ENCODE measurements at regions not wholly inside any gene's neighbourhood (a gene's known extent, or its start where the extent isn't known, plus 50 kb on each side); places are given as distances from the start of the nearest gene placed in this dataset.

DNA sequence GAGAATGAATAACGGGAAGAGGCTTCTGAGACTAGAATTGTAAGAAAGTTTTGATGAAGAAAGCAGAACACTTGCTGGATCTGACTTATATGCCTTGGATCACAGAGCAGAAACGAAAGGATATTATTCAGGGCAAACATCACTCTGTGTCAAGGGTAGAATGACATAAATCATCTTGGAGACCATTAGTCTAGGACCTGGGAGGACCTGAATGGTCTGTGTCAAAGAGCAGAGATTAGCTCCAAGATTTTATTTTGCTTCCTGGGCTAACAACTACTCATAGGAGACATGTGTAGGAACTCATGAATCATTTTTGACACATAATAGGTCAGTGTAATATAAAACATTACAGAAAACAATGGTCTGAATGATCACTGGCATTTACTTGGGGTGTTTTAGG lies 417.9 kb downstream of the SLCO4C1 start:
- no peak overlapping the region for H3K27ac ChIP-seq (ENCODE audit: low read depth, low read length)
- H3K9ac ChIP-seq (ENCODE audit: low read depth in 1 of 3, low read length in 3 of 3), result no peak overlapping the region
- no peaks in the 10 kb centered on the region for H3K36me3 ChIP-seq (ENCODE audit: control insufficient read depth in 3 of 3, insufficient read depth in 3 of 3, low read length in 3 of 3)
- no peaks in the 10 kb centered on the region for H3K4me1 ChIP-seq (ENCODE audit: control insufficient read depth in 3 of 3, insufficient read depth in 3 of 3, low read length in 3 of 3)
- no peaks in the 10 kb centered on the region for H3K27me3 ChIP-seq (ENCODE audit: control insufficient read depth in 3 of 3, insufficient read depth in 3 of 3, low read length in 3 of 3)
- no peaks in the 10 kb centered on the region for H3K9me3 ChIP-seq (ENCODE audit: control insufficient read depth in 3 of 3, low read length in 3 of 3)
- no peak overlapping the region for H3K4me3 ChIP-seq (ENCODE audit: low read length in 3 of 3)

DNA sequence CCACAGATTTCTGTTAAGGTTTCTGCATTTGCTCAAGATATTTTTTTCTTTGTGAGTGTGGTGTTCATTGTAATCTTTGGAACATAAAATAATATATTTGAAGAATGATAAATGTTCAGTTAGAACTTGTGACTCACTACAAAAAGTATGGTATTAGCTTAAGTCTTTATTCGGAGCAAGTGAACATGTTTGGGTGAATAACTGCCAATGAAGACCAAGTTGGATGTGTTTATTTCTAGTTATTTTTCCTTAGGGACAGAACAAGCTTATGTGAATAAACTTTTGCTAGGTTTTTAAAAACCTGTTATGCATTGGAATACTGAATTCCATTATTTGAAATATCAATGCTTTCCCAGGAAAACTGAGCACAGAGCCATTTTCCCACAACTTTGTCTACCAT lies 418.6 kb downstream of the SLCO4C1 start:
- Histone ChIP-seq H3K9ac (ENCODE audit: low read depth in 1 of 3, low read length in 3 of 3) (no peak overlapping the region), H3K36me3 (ENCODE audit: control insufficient read depth in 3 of 3, insufficient read depth in 3 of 3, low read length in 3 of 3) (no peaks in the 10 kb centered on the region), H3K27ac (ENCODE audit: low read depth, low read length) (no peak overlapping the region), H3K9me3 (ENCODE audit: control insufficient read depth in 3 of 3, low read length in 3 of 3) (no peaks in the 10 kb centered on the region), H3K4me1 (ENCODE audit: control insufficient read depth in 3 of 3, insufficient read depth in 3 of 3, low read length in 3 of 3) (no peaks in the 10 kb centered on the region), H3K4me3 (ENCODE audit: low read length in 3 of 3) (no peak overlapping the region), H3K27me3 (ENCODE audit: control insufficient read depth in 3 of 3, insufficient read depth in 3 of 3, low read length in 3 of 3) (no peaks in the 10 kb centered on the region)

DNA sequence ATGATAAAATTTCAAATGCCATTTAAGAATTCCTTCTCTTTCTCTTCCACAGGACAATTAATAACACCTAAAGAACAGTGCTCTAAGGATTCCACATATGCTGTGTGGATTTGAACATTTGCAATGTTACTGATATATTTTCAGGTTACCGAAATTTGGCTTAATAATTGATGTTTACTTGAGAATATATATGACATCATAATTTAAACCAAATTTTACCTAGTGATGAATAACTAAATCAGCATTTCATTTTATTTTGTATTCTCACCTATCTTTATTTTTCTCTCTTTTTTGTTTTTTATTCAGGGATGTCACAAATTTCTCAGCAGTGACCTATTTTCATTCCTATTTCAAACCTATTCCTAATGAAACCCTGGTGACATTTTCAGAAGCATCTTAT lies 429.6 kb downstream of the SLCO4C1 start:
- Histone ChIP-seq H3K4me1 (ENCODE audit: control insufficient read depth in 3 of 3, insufficient read depth in 3 of 3, low read length in 3 of 3) (no peaks in the 10 kb centered on the region), H3K9me3 (ENCODE audit: control insufficient read depth in 3 of 3, low read length in 3 of 3) (no peaks in the 10 kb centered on the region), H3K27me3 (ENCODE audit: control insufficient read depth in 3 of 3, insufficient read depth in 3 of 3, low read length in 3 of 3) (no peaks in the 10 kb centered on the region), H3K36me3 (ENCODE audit: control insufficient read depth in 3 of 3, insufficient read depth in 3 of 3, low read length in 3 of 3) (no peaks in the 10 kb centered on the region), H3K4me3 (ENCODE audit: low read length in 3 of 3) (no peak overlapping the region), H3K9ac (ENCODE audit: low read depth in 1 of 3, low read length in 3 of 3) (no peak overlapping the region), H3K27ac (ENCODE audit: low read depth, low read length) (no peak overlapping the region)

DNA sequence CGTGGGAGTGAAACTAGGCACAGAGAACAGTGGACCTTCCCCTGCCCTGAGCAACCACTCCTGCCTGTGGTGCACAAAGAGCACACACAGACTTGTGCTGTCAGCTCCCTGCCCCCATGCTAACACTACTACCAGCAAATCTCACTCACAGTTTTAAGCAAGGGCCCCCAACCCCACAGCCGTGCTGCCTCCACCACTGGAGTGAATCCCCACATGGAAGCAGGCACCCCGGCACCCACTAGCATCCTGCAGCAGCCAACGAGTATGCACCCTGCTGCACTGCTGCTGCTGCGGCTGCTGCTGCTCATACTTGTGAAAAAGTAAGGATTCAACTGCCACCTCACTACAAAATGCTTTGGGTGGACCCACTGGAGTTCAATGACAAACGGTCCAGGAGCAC lies 435.5 kb downstream of the SLCO4C1 start:
- no peak overlapping the region for H3K27ac ChIP-seq (ENCODE audit: low read depth, low read length)

DNA sequence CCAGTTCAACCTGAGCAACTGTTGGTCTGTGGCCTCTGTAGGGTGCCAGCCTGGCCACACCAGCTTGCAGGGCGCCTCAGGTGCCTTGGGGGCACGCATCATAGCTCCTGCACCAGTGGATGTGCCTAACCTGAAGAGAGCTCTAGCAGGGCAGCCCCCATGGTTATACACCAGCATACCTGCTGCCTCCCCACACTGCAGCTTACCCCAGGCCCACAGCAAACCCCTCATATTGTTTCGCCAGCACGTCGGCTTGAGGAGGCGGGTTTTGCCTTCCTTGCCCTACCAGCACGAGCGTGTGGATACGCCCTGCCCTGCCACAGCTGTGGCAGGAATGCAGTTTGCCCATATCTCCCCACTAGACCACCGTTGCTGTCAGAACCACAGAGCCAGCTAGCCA lies 435.9 kb downstream of the SLCO4C1 start:
- no peaks in the 10 kb centered on the region for H3K36me3 ChIP-seq (ENCODE audit: control insufficient read depth in 3 of 3, insufficient read depth in 3 of 3, low read length in 3 of 3)
- H3K27ac ChIP-seq (ENCODE audit: low read depth, low read length), result no peak overlapping the region
- H3K4me3 ChIP-seq (ENCODE audit: low read length in 3 of 3), result no peak overlapping the region
- no peaks in the 10 kb centered on the region for H3K9me3 ChIP-seq (ENCODE audit: control insufficient read depth in 3 of 3, low read length in 3 of 3)
- H3K27me3 ChIP-seq (ENCODE audit: control insufficient read depth in 3 of 3, insufficient read depth in 3 of 3, low read length in 3 of 3), result no peaks in the 10 kb centered on the region
- H3K4me1 ChIP-seq (ENCODE audit: control insufficient read depth in 3 of 3, insufficient read depth in 3 of 3, low read length in 3 of 3), result no peaks in the 10 kb centered on the region
- no peak overlapping the region for H3K9ac ChIP-seq (ENCODE audit: low read depth in 1 of 3, low read length in 3 of 3)

More for the DNA sequence above, 435.5 kb downstream of the SLCO4C1 start:
- Histone ChIP-seq H3K9ac (ENCODE audit: low read depth in 1 of 3, low read length in 3 of 3) (no peak overlapping the region), H3K4me1 (ENCODE audit: control insufficient read depth in 3 of 3, insufficient read depth in 3 of 3, low read length in 3 of 3) (no peaks in the 10 kb centered on the region), H3K27me3 (ENCODE audit: control insufficient read depth in 3 of 3, insufficient read depth in 3 of 3, low read length in 3 of 3) (no peaks in the 10 kb centered on the region), H3K4me3 (ENCODE audit: low read length in 3 of 3) (no peak overlapping the region), H3K9me3 (ENCODE audit: control insufficient read depth in 3 of 3, low read length in 3 of 3) (no peaks in the 10 kb centered on the region), H3K36me3 (ENCODE audit: control insufficient read depth in 3 of 3, insufficient read depth in 3 of 3, low read length in 3 of 3) (no peaks in the 10 kb centered on the region)

DNA sequence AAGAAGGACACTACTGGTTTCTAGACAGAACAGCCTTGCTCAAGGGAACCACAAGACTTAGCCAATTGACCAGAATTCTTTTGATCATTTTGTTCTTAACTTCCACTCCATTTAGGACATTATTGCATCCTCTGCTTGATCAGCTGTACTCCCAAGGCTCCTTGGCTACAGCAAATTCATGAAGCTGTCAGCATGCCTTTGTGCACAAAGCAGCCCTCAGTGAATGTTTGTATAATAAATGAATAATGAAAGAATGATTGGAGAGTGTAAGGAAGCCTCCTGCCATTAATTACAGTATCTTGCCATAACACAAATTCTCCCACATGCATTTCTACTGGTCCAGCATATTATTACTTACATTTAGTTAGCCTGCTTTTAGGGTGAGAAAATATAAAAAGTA lies 449.6 kb downstream of the SLCO4C1 start:
- Histone ChIP-seq H3K9me3 (ENCODE audit: control insufficient read depth in 3 of 3, low read length in 3 of 3) (no peaks in the 10 kb centered on the region), H3K36me3 (ENCODE audit: control insufficient read depth in 3 of 3, insufficient read depth in 3 of 3, low read length in 3 of 3) (no peaks in the 10 kb centered on the region), H3K27ac (ENCODE audit: low read depth, low read length) (no peak overlapping the region), H3K9ac (ENCODE audit: low read depth in 1 of 3, low read length in 3 of 3) (no peak overlapping the region), H3K27me3 (ENCODE audit: control insufficient read depth in 3 of 3, insufficient read depth in 3 of 3, low read length in 3 of 3) (no peaks in the 10 kb centered on the region), H3K4me3 (ENCODE audit: low read length in 3 of 3) (no peak overlapping the region), H3K4me1 (ENCODE audit: control insufficient read depth in 3 of 3, insufficient read depth in 3 of 3, low read length in 3 of 3) (no peaks in the 10 kb centered on the region)

DNA sequence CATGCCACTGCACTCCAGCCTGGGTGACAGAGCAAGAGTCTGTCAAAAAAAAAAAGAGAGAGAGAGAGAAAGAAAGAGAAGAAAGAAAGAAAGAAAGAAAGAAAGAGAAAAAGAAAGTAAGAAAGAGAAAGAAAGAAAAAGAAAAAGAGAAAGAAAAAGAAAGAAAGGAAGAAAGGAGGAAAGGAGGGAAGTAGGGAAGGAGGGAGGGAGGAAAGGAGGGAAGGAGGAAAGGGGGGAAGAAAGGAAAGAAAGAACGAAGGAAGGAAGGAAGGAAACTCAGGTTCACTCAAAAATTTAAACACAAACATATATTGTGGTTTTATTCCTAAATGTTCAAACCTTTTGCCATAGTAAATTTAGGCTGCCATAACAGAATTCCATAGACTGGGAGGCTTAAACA lies 453.0 kb downstream of the SLCO4C1 start:
- Histone ChIP-seq H3K27ac (ENCODE audit: low read depth, low read length) (no peak overlapping the region), H3K9ac (ENCODE audit: low read depth in 1 of 3, low read length in 3 of 3) (no peak overlapping the region), H3K27me3 (ENCODE audit: control insufficient read depth in 3 of 3, insufficient read depth in 3 of 3, low read length in 3 of 3) (no peaks in the 10 kb centered on the region), H3K36me3 (ENCODE audit: control insufficient read depth in 3 of 3, insufficient read depth in 3 of 3, low read length in 3 of 3) (no peaks in the 10 kb centered on the region), H3K4me1 (ENCODE audit: control insufficient read depth in 3 of 3, insufficient read depth in 3 of 3, low read length in 3 of 3) (no peaks in the 10 kb centered on the region), H3K4me3 (ENCODE audit: low read length in 3 of 3) (no peak overlapping the region), H3K9me3 (ENCODE audit: control insufficient read depth in 3 of 3, low read length in 3 of 3) (no peaks in the 10 kb centered on the region)

DNA sequence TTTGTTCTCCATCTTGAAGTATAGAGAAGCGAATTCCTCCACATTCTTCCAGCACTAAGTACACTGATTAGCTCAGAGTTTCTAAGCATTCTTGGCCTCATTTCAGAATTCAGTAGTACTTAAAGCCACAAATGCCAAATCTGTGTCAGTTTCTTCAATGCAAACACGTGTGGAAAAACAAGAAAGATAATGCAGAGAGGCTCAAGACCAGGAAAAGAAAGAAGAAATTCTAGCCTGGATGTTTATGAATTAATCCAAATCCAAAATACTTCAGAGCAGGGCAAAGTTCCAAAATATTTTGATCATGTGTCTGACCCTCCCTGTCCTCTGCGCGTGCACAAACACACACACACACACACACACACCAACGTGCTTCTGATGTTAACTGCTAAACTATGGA lies 457.6 kb downstream of the SLCO4C1 start:
- no peak overlapping the region for H3K9ac ChIP-seq (ENCODE audit: low read depth in 1 of 3, low read length in 3 of 3)
- H3K4me1 ChIP-seq (ENCODE audit: control insufficient read depth in 3 of 3, insufficient read depth in 3 of 3, low read length in 3 of 3), result no peaks in the 10 kb centered on the region
- no peaks in the 10 kb centered on the region for H3K36me3 ChIP-seq (ENCODE audit: control insufficient read depth in 3 of 3, insufficient read depth in 3 of 3, low read length in 3 of 3)
- H3K27me3 ChIP-seq (ENCODE audit: control insufficient read depth in 3 of 3, insufficient read depth in 3 of 3, low read length in 3 of 3), result no peaks in the 10 kb centered on the region
- no peaks in the 10 kb centered on the region for H3K9me3 ChIP-seq (ENCODE audit: control insufficient read depth in 3 of 3, low read length in 3 of 3)
- no peak overlapping the region for H3K4me3 ChIP-seq (ENCODE audit: low read length in 3 of 3)
- no peak overlapping the region for H3K27ac ChIP-seq (ENCODE audit: low read depth, low read length)

DNA sequence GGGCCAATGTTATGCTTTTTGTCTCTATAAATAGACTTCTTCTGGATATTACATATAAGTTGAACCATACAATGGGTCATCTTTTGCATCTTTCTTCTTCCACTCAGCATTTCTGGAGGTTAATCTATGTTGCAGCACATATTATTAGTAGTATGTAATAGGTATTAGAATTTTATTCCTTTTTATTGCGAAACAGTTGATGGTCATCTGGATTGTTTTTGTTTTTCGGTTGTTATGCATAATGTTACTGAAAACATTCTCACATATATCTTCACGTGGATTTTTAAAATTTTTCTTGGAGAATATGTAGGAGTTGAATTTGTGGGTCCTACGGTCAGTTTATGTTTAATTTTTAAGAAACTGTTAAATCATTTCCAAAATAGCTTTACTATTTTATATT lies 466.8 kb downstream of the SLCO4C1 start:
- Histone ChIP-seq H3K36me3 (ENCODE audit: control insufficient read depth in 3 of 3, insufficient read depth in 3 of 3, low read length in 3 of 3) (no peaks in the 10 kb centered on the region), H3K4me1 (ENCODE audit: control insufficient read depth in 3 of 3, insufficient read depth in 3 of 3, low read length in 3 of 3) (no peaks in the 10 kb centered on the region), H3K9ac (ENCODE audit: low read depth in 1 of 3, low read length in 3 of 3) (no peak overlapping the region), H3K4me3 (ENCODE audit: low read length in 3 of 3) (no peak overlapping the region), H3K27me3 (ENCODE audit: control insufficient read depth in 3 of 3, insufficient read depth in 3 of 3, low read length in 3 of 3) (no peaks in the 10 kb centered on the region), H3K27ac (ENCODE audit: low read depth, low read length) (no peak overlapping the region), H3K9me3 (ENCODE audit: control insufficient read depth in 3 of 3, low read length in 3 of 3) (peaks cover 0 to 3% (median 0%) of the 10 kb centered on the region in 3 donors)

DNA sequence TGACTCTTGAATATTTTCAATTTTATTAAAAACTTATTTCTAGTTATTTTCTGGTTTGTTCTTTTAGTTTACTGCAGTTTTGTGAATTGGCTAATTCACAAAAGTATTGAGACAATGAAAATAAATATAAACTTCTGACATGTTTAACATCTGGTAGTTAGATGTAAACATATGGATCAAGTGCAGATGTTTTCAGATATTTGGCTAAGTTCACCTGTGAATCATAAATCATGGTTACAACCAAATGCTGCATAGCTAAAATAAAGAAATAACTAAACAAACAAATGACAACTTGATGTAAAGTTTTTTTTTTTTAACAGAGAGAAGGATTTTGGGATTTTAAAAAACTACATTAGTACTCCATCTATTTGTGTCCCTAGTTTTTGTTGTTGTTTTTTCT lies 484.6 kb downstream of the SLCO4C1 start:
- no peaks in the 10 kb centered on the region for H3K4me1 ChIP-seq (ENCODE audit: control insufficient read depth in 3 of 3, insufficient read depth in 3 of 3, low read length in 3 of 3)
- no peak overlapping the region for H3K9ac ChIP-seq (ENCODE audit: low read depth in 1 of 3, low read length in 3 of 3)
- H3K27ac ChIP-seq (ENCODE audit: low read depth, low read length), result no peak overlapping the region
- H3K9me3 ChIP-seq (ENCODE audit: control insufficient read depth in 3 of 3, low read length in 3 of 3), result no peaks in the 10 kb centered on the region
- H3K4me3 ChIP-seq (ENCODE audit: low read length in 3 of 3), result no peak overlapping the region
- H3K36me3 ChIP-seq (ENCODE audit: control insufficient read depth in 3 of 3, insufficient read depth in 3 of 3, low read length in 3 of 3), result no peaks in the 10 kb centered on the region
- H3K27me3 ChIP-seq (ENCODE audit: control insufficient read depth in 3 of 3, insufficient read depth in 3 of 3, low read length in 3 of 3), result no peaks in the 10 kb centered on the region

DNA sequence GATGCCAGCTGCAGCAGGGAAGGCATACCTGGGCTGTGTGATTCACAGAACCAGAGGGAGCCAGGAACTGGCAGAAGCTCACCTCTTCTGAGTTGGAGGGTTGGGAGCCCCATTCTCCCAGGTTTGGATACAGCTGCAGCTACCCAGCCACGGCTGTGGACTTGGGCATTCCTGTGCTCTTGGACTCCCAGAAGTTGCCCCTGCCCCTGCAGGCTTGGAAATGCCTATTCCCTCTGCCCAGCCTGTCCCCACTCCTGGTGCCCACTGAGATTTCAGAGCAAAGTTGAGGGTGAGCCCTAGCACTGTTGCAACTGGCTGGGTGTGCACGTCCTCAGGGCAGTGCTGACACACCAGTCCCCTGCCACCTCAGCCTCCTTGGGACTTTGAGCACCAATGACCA lies 489.7 kb downstream of the SLCO4C1 start:
- no peaks in the 10 kb centered on the region for H3K9me3 ChIP-seq (ENCODE audit: control insufficient read depth in 3 of 3, low read length in 3 of 3)
- no peak overlapping the region for H3K4me3 ChIP-seq (ENCODE audit: low read length in 3 of 3)
- no peak overlapping the region for H3K27ac ChIP-seq (ENCODE audit: low read depth, low read length)
- no peaks in the 10 kb centered on the region for H3K4me1 ChIP-seq (ENCODE audit: control insufficient read depth in 3 of 3, insufficient read depth in 3 of 3, low read length in 3 of 3)
- no peaks in the 10 kb centered on the region for H3K36me3 ChIP-seq (ENCODE audit: control insufficient read depth in 3 of 3, insufficient read depth in 3 of 3, low read length in 3 of 3)
- H3K27me3 ChIP-seq (ENCODE audit: control insufficient read depth in 3 of 3, insufficient read depth in 3 of 3, low read length in 3 of 3), result no peaks in the 10 kb centered on the region
- no peak overlapping the region for H3K9ac ChIP-seq (ENCODE audit: low read depth in 1 of 3, low read length in 3 of 3)
